Nucleus accumbens (tissue), 56 donors: ENCODE measurements at regions not wholly inside any gene's neighbourhood (a gene's known extent, or its start where the extent isn't known, plus 50 kb on each side); places are given as distances from the start of the nearest gene placed in this dataset.
A peak's percentile ranks its signal among the peaks of the same experiment; 100 is the strongest.
"Not testable (repeated sequence)": the region's sequence is repeated elsewhere in the genome, so short reads cannot be mapped to it uniquely, and the experiment has no call there.

Experiments
- DNase-seq, 56 donors: peaks; one replicate each; lab custom pipeline; 2025; lab: John Stamatoyannopoulos, UW

DNA sequence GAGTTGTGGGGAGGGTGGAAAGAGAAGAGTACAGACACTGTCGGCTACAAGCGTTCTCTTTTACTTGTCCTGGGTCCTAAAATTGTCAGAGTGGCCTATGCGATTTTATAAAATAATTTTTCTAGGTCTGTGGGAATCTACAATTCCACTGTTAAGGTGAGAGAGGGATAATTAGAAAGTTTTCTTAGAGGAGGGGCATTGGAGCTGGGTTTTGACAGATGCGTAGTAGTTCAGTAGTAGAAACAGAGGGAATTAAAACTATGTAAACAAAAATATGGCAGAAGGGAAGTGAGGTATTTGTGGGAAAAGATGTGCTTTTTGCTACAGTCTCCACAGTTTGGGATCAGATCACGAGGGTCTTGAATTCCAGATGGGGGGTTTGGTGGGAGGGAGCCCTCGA lies 129.1 kb upstream of the SHB start:
- no peak for DNase-seq

DNA sequence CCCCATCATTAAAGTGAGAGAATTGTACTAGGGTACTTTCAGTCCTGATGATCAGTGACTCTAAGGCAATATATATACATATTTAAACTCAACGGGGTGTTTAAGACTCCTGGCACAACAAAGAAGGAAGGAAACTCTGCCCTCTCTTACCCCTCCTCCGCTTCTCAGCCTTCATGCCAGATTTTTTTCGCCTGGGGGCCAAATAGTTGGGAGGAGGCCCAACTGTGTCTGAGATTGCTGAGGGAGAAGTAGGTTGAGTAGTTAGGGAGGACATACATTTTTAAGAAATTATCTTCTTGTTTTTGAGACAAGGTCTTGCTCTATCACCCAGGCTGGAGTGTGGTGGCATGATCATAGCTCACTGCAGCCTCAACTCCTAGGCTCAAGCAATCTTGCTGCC lies 127.7 kb upstream of the SHB start:
- DNase-seq = no peak

DNA sequence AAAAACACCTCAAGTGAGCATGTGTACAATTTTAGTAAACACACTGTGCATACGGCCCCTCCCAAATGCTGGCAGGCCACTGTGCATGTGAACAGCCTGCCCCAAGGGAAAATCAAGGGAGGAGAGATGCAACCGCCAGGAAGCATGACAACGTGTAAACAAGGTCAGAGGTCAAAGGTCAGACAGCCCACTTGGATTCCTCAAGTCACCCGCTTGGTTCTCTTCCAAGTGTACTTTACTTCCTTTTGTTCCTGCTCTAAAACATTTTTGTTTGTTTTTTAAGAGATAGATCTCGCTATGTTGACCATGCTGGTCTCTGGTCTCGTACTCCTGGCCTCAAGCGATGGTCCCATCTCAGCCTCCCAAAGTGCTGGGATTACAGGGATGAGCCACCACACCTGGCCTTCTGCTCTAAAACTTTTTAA lies 126.7 kb upstream of the SHB start:
- no peak for DNase-seq

DNA sequence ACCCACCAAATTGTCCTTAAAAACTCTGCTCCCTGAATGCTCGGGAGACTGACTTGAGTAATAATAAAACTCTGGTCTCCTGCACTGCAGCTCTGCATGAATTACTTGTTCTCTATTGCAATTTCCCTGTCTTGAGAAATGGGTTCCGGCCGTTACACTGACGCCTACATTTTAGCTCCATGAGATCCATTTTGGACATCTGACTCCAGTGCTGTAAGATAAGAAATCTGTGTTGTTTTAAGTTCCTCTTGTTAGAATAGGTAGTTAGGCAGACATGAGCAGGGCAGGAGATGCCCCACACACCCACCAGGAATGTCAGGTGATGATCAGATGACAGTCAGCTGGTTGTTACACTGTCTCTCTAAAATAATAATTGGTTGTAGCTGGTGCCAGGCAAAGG lies 125.8 kb upstream of the SHB start:
- no peak for DNase-seq

DNA sequence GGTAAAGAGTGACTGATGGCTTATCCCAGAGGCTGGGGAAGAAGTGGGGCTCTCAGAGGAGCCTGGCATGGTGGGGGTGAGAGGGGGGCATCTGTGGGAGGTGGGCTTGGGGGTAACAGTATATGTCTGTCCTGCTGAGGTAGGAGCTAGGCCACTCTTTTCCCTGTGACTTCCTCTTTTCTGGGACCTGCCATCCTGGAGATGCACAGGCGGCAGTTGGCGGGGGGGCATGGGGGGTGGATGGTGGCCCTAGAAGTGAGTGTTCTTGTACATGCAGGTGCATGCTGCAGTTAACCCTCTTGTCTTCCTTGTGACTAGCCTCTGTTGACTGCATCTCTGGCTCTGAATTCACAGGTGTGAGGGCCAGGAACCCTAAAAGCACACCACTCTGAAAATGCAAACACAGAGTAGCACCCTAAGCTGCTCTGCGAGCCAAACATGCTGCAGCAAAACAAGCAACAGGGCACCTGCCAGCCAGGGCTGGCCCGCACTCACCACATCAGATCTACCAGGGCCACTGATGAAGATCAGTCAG lies 123.8 kb upstream of the SHB start:
- DNase-seq = no peak

DNA sequence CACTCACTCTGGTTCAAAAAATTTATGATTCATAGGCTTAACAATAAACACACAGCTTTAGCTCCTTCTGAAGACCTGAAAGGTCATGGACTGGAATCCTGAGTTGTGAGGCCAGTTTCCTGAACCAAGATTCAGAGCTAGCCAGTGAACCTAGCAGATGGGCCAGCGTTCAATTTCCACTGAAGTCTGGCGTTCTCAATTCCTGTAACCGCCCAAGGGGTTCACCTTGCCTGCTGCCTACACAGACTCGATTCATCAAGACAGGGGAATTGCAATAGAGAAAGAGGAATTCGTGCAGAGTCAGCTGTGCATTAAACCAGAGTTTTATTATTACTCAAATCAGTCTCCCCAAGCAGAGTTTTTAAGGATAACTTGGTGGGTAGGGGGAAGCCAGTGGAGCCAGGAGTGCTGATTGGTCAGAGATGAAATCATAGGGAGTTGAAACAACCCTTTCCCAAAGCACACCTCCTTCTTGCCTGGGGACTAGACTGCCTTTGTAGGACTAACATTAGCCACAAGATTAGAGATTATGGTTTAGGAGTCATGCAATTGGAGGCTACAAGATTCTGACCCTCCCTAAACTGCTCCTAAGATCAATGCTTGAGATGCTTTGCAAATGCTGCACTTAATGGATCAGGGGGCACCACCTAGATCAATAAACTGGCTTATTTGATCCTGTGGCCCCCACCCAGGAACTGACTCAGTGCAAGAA lies 117.5 kb upstream of the SHB start:
- DNase-seq = no peak

DNA sequence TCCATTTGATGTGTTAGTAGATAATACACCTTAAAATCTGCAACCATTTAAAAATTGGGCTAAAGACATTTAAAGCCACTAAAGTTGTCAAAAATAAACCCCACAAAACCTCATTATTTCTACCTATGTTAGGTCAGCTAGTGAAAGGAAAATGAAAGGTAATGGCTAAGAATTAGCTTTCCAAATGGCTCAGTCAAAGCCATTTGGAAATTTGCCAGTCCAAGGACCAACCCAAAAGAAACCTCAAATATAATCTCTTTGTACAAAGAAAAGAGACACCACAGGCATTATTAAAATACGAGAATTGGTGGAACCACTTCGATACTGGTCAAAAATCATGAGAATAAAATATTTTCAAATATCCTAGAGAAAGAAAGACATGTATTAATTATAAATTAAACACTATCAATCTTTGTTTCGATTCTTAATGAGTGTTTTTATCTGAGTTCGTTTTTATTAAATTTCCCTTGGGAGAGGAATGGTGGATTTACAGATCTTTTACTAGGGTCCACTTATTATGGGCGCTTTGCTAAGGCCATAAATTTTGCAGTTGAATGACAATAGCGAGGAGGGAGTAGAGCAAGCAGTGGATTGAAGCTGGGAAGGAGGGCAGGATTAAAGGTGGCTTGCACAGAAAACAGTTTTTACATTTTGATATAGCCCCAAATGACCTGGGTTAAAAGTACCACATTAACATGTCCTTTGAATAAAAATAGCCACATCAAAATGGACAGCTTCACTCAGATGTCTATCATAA lies 116.8 kb upstream of the SHB start:
- DNase-seq = no peak

DNA sequence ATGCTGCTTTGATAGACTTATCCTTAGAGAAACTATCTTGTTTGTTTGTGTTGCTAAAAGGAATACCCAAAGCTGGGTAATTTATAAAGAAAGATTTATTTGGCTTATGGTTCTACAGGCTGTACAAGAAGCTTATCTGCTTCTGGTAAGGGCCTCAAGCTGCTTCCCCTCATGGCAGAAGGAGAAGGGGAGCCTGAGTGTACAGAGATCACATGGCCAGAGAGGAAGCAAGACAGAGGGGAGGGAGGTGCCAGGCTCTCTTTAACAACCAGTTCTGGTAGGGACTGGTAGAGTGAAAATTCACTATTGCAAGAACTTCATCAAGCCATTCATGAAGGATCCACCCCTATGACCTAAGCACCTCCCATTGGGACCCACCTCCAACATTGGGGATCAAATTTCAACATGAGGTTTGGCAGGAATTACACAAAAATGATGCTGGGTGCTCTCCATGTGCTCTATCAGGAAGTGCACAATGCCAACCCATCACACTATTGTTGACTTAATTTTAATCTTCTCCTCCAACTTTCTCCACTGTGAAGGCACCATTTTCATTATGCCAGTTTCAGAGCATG lies 115.1 kb upstream of the SHB start:
- DNase-seq = no peak

DNA sequence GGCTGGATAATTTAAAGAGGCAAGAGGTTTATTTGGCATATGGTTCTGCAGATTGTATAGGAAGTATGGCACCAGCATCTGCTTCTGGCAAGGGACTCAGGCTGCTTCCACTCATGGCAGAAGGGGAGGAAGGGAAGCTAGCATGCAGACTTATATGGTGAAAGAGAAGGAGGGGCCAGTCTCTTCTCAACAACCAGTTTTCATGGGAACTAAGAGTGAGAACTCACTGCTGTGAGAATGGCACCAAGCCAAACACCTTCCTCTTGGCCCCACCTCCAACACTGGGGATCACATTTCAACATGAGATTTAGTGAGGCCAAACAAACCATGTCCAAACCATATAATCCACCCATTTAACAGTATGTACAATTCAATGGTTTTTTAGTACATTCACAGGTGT lies 113.3 kb upstream of the SHB start:
- no peak for DNase-seq

DNA sequence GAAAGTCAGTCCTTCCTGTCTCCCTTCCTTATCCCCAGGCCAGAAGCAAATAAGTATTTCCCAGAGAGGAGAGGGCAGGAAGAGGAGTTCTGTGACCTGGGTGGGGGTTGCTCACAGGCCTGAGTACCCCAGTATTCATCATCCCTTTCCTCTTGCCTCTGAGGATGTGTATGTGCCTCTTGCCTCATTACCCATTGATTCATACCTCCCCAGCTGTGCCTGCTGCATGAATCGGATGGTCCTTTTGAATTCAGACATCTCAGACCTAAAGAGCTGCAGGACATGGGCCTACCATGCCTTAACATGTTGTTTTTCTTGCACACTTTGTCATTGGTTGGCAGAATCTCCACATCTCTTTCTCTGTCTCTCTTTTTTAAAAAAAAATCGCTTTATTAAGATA lies 112.8 kb upstream of the SHB start:
- DNase-seq = no peak

DNA sequence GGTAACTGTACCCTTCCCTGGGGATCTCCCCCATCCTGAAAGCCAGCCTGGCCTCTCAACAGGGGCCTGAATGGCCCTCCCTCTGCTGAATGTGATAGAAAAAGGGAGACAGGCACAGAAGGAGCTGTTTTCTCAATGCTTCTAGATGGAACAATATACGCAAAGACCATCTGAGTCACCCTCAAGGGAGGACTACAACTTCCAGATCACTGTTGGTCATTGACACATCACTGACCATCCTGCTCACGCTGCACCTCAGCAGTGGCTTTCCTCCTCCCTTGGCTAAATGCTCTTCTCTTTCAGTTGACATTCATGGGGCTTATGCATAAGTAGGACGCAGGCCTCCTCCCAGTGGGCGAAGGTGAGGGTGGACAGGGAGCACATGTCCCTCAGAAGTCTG lies 112.2 kb upstream of the SHB start:
- no peak for DNase-seq

DNA sequence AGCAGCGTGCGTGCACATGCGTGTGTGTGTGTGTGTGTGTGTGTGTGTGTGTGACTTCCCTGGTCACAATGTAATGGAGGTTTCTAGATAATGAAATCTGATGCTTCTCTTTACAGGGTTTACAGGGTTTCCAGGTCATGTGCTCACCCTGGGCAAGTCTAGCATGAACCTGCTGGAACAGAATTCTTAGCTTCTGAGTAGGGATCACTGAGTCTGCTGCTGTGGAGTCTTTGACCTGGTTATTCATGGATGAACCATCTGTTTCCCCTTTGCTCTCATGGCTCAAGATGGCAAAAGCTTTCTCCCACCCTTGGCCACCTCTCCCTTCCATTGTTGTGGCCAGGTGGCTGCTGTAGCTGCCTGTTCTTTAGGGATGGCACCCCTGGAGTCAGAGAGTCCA lies 111.6 kb upstream of the SHB start:
- no peak for DNase-seq

DNA sequence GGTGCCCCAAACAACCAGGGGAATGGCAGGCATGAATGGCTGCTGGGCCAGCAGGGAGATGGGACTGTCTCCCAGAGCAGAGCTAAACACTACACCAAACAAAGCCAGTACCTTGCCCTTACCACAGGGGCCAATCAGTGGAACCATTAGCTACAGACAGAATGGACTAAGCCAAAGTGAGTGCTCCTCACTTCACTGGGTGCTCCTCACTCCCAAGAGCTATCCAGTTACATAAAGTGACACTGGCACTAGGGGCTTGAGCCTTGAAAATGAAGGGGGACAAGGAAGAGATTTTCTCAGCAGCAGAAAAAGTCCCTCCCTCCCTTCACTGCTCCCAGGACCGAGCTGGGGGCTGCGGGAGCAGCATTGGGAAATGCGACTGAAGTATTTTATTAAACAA lies 110.9 kb upstream of the SHB start:
- DNase-seq = no peak

DNA sequence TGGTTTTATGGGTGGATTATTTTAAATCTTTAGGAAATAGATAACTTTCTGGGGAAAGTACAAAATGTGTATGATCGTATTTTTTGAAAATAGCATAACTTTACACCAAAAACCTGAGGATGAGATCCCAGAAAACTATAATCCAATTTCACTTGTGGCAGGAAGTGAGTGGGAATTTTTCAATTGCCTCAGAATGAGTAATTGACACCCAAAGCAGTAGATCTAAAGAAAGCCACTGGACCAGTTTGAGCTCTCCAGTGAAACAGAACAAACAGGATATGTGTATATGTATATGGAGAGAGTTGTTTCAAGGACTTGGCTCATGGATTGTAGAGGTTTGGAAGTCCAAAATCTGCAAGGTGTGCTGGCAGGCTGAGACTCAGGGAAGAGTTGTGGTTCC lies 109.2 kb upstream of the SHB start:
- DNase-seq = no peak

DNA sequence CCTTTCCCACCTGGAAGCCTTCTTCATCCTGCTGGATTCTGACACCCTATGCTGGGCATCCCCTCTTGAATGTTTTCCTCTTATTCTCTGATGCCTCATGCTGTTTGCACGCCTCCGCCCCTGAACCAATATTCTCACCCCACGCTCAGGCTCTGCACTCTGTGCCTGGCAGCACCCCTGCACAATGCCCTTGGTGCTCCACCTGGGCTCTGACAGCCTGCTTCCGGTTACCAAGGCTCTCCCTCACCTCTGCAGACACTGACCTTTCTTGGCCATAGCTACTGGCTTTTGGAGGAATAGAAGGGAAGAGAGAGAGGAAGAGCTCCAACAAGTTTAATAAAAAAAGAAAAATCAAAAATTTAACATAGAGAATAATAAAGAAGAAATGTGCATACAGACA lies 108.7 kb upstream of the SHB start:
- no peak for DNase-seq

DNA sequence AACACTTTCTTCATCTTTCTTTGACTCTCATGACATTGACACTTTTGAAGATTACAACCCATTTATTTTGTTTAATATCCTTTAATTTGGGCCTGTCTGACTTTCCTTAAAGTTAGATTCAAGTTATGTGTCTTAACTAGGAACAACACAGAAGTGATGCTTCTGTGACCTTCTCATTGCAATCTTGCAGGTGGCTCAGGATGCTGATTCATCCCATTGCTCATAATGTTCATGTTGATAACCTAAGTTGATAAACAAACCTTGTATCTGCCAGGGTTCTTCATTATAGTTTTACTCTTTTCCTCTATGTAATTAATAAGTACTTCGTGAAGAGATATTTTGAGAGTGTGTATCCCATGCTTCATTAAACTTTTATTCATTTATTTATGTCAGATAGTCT lies 107.2 kb upstream of the SHB start:
- DNase-seq = no peak

DNA sequence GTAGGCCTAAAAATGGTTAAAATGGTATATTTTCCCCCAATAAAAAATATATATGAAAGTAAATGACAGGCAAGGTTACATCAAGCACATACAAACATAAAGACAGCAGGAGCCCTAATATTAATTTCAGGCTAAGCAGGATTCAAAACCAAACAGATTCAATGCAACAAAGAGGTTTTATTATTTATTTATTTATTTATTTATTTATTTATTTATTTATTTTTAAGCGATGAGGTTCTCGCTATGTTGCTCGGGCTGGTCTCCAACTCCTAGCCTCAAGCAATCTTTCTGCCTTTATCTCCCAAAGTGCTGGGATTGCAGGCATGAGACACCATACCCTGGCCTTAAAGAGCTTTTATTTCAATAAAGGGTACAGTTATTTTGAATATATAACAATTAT lies 106.4 kb upstream of the SHB start:
- DNase-seq = no peak

DNA sequence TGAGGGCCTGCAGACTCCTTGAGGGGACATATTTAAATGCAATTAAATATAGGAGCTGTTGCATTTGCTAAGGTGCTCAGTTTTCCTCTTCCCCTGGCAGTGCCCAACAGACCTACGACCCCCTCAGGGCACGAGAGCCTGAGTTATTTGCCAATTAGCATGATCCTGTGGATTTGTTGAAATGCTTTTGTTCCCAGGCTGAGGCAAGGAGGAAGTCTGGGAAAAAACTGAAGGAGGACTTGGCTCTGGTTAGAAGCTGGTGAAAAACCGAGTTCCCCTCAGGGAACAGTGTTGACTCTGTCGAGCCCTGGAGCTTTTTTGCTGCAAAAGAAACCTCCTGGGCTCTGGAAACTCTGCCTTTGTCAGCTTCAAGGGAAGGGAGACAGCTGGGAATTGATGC lies 103.6 kb upstream of the SHB start:
- DNase-seq = peak in 1 of 56 donors; percentile 1

DNA sequence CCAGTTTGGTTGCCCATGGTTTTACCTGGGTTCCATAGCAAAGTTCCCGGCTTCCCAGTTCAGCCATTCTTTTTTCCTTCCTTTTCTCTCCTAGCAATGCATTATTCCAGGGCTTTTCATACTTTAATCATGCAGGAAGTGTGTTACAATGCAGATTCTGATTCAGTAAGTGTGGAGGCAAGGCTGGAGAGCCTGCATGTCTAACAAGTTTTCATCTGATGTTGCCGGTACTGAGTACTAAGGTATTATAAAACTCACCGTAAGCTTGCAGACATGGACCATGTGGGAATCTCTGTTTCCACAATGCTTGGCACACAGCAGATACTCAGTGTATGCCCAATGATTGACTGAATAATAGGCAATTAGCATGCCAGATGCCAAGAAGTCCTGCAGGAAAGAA lies 102.9 kb upstream of the SHB start:
- no peak for DNase-seq

DNA sequence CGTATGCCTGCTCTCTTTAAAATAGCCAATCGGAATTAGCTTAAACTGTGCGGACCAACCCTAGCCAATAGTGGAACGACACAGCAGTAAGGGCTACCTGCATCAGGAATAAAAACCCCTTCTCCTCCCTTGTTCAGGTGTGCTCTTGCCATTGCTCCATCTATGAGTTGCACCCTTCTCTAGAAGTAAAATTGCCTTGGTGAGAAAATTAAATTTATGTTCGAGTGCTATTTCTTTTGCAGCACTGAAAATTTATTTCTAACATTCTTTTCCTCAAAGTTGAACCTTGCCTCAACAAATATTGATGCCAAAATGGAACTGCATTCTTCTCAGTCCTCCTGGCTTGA lies 102.5 kb upstream of the SHB start:
- DNase-seq = no peak

DNA sequence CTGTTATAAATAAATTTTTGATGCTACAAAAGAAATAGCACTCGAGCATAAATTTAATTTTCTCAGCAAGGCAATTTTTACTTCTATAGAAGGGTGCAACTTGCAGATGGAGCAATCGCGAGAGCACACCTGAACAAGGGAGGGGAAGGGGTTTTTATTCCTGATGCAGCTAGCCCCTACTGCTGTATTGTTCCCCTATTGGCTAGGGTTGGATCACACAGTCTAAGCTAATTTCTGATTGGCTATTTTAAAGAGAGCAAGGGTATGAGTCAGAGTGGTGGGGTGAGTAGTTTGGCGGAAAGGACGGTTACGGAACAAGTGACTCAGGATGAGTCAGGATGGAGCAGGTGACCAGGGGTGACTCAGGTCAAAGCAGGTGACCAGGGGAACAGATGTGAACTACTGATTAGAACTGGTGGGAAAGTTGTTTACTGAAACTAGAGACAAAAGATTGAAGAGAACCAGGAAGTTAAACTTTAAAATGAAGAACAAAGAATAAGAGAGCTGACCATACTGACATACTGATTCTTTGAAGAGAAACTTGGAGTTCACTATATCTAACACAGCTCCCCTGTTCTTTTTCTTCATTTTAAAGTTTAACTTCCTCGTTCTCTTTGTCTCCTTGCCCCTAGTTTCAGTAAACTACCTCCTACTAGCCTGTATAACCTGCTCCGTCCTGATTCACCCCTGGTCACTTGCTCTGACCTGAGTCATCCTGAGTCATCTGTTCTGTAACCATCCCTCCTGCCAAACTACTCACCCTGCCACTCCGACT lies 101.9 kb upstream of the SHB start:
- DNase-seq = not testable (repeated sequence)
